CD4-positive, alpha-beta T cell (primary cell): ENCODE measurements at regions not wholly inside any gene's neighbourhood (a gene's known extent, or its start where the extent isn't known, plus 50 kb on each side); places are given as distances from the start of the nearest gene placed in this dataset.

Source experiments
- ATAC-seq: fragments of 200-7000 bp; cut with Tn5 transposase; one replicate; pipeline ENCODE4 v1.10.0; 2022; ENCODE audit warnings: mild to moderate bottlenecking; ENCODE audit not compliant: poor library complexity
- CTCF ChIA-PET: fragments of 350-600 bp; sonication (Branson Sonifier 250); formaldehyde crosslinking; loops from one replicate; lab custom pipeline; 2021; ENCODE audit warnings: antibody characterized with exemption, inconsistent platforms; lab: Charles Lee
- POLR2A ChIA-PET: fragments of 350-600 bp; sonication (Branson Sonifier 250); formaldehyde crosslinking; loops from one replicate; lab custom pipeline; 2021; ENCODE audit warnings: antibody characterized with exemption, inconsistent platforms; lab: Charles Lee
- DNase-seq, 14 experiments: peaks; one replicate each; pipeline ENCODE4 v3.0.0-alpha.2; 2013 to 2020; ENCODE audit warnings: mixed read lengths in 2 of 14
- H3K27ac ChIP-seq, 2 donors: one replicate each; pipeline versions ENCODE4 v1.5.1 to v1.7.0; 2013; ENCODE audit warnings: low read length in 2 of 2, low read depth in 1 of 2, mild to moderate bottlenecking in 1 of 2
- H3K27me3 ChIP-seq, 2 experiments: 1 replicate in 1 of 2; 2 replicates in 1 of 2; pipeline versions ENCODE4 v1.6.1 to v1.7.0; 2013; ENCODE audit warnings: low read length in 2 of 2, control low read depth in 1 of 2, mild to moderate bottlenecking in 1 of 2, moderate library complexity in 1 of 2; ENCODE audit not compliant: insufficient read depth in 2 of 2, control insufficient read depth in 1 of 2
- H3K36me3 ChIP-seq: one replicate; pipeline ENCODE4 v1.6.1; 2013; ENCODE audit warnings: low read length, control low read depth; ENCODE audit not compliant: insufficient read depth
- H3K4me1 ChIP-seq: one replicate; pipeline ENCODE4 v1.6.1; 2013; ENCODE audit warnings: low read length, control low read depth; ENCODE audit not compliant: insufficient read depth
- H3K4me3 ChIP-seq: one replicate; pipeline ENCODE4 v1.5.1; 2013; ENCODE audit warnings: mild to moderate bottlenecking, low read length, moderate library complexity
- H3K9me3 ChIP-seq, 2 experiments: 1 replicate in 1 of 2; 2 replicates in 1 of 2; pipeline versions ENCODE4 v1.6.1 to v1.7.0; 2013; ENCODE audit warnings: low read length in 2 of 2, mild to moderate bottlenecking in 2 of 2, control low read depth in 1 of 2, moderate library complexity in 1 of 2; ENCODE audit not compliant: control insufficient read depth in 1 of 2, insufficient read depth in 1 of 2
- H3K27ac Mint-ChIP-seq: one replicate; pipeline ENCODE4 v1.8.0; 2020; ENCODE audit warnings: mixed read lengths
- H3K27me3 Mint-ChIP-seq: one replicate; pipeline ENCODE4 v1.8.0; 2021; ENCODE audit warnings: mixed read lengths
- H3K36me3 Mint-ChIP-seq: one replicate; pipeline ENCODE4 v1.8.0; 2021; ENCODE audit warnings: low read depth, mixed read lengths
- H3K4me1 Mint-ChIP-seq: one replicate; pipeline ENCODE4 v1.8.0; 2021; ENCODE audit warnings: low read depth, mixed read lengths
- H3K4me3 Mint-ChIP-seq: one replicate; pipeline ENCODE4 v1.8.0; 2020; ENCODE audit warnings: mild to moderate bottlenecking, mixed read lengths
- H3K9me3 Mint-ChIP-seq: one replicate; pipeline ENCODE4 v1.8.0; 2020; ENCODE audit warnings: mixed read lengths
- CTCF ChIP-seq: fragments of 200-600 bp; IDR thresholded peaks from one replicate; pipeline ENCODE4 v1.8.0; 2022; ENCODE audit warnings: antibody characterized with exemption, mild to moderate bottlenecking
- intact Hi-C, 2 experiments: fragments of 100-400 bp; cut with DNase I in 1 of 2; cut with micrococcal nuclease in 1 of 2; formaldehyde crosslinking; loops; one replicate each; pipeline versions ENCODE4 v1.15.1 to v1.9.0; 2023 to 2025; cut with DNase I, micrococcal nuclease

DNA sequence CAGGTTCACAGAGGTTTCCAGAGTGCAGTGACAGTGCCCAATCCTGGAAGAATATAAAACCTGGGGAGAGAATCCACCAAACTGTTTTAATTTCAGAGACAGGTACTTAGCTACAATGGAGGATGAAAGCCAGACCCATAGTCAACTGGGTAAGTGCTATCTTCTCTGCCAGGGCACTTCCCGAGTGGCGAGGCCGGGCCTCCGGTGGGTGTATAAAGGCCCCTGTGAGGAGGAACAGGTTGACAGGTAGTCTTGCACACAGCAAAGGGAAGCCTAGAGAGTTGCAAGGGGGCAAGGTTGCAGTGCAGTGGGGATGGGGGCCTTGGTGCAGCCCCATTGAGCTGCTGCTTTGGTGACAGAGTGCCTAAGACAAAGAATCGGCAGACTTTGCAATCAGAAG is 130.7 kb downstream of the SLC38A6 start:
- H3K27me3 Mint-ChIP-seq = peaks cover 11% of the 10 kb centered on the region
- H3K27me3 ChIP-seq = peaks cover 0 to 4% of the 10 kb centered on the region in 2 experiments
- H3K27ac ChIP-seq = no peak overlapping the region
- no peak for TF ChIP-seq CTCF
- H3K4me1 ChIP-seq = no peaks in the 10 kb centered on the region
- no peak overlapping the region for H3K4me3 Mint-ChIP-seq
- CTCF ChIA-PET = no interaction called here
- ATAC-seq (no peak), DNase-seq (no peak)
- peaks cover 11% of the 10 kb centered on the region for H3K9me3 Mint-ChIP-seq
- no peaks in the 10 kb centered on the region for H3K4me1 Mint-ChIP-seq
- intact Hi-C loops = no loop called here
- no peaks in the 10 kb centered on the region for H3K36me3 ChIP-seq
- no peaks in the 10 kb centered on the region for H3K36me3 Mint-ChIP-seq
- POLR2A ChIA-PET = no interaction called here
- H3K27ac Mint-ChIP-seq = no peak overlapping the region
- no peak overlapping the region for H3K4me3 ChIP-seq
- H3K9me3 ChIP-seq = peaks cover 6 to 21% of the 10 kb centered on the region in 2 experiments

- no peak for ATAC-seq
- Mint-ChIP-seq H3K9me3 (peaks cover 11% of the 10 kb centered on the region), H3K4me3 (no peak overlapping the region), H3K27ac (no peak overlapping the region), H3K4me1 (no peaks in the 10 kb centered on the region), H3K27me3 (peaks cover 11% of the 10 kb centered on the region), H3K36me3 (no peaks in the 10 kb centered on the region)
- intact Hi-C loops = no loop called here
- ChIA-PET POLR2A (no interaction called here), CTCF (no interaction called here)
- no peak for TF ChIP-seq CTCF
- Histone ChIP-seq H3K27ac (no peak overlapping the region), H3K4me3 (no peak overlapping the region), H3K36me3 (no peaks in the 10 kb centered on the region), H3K27me3 (peaks cover 0 to 4% of the 10 kb centered on the region in 2 experiments), H3K9me3 (peaks cover 6 to 21% of the 10 kb centered on the region in 2 experiments), H3K4me1 (no peaks in the 10 kb centered on the region)
- DNase-seq = no peak
Observed at GRCh38 chr14:61111209-61111665, 130.2 kb downstream of the SLC38A6 start.

DNA sequence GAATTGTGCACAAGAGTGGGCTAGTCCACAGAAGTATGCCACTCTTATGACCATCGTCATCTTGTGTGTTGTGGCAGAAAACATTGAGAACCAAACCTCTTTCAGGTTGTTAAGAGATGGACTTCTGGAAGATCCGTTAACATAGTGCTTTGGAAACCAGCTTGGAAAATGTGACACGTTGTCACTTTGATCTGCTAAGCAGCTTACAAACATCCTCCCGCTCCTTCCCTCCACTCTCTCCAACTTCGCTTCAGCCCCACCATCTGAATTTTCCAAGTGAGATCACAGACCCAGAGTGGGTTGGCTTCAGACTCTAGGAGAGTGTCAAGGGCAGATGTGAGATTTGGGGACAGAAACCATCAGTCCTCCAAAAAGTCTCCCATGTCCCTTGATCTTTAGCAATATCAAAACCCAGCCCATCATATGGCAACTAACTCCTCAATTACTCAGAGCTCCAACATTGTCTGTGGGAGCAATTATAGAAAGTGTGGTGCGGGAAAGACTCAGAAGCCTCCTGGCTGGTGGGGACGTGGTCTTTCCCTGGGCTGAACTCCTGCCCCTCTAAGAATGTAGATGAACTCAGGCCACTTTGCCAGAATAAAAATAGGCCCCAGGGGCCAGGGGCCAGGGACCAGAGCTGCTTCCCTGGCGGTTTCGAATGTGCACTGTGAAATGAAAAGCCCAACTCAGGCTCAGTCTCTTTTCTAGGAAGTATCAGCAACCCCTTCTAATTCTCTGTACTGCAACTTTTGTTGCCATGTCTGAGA is 129.5 kb downstream of the SLC38A6 start:
- Mint-ChIP-seq H3K27ac (no peak overlapping the region), H3K36me3 (no peaks in the 10 kb centered on the region), H3K4me1 (no peaks in the 10 kb centered on the region), H3K4me3 (no peak overlapping the region), H3K27me3 (peaks cover 11% of the 10 kb centered on the region), H3K9me3 (peaks cover 11% of the 10 kb centered on the region)
- no peak overlapping the region for H3K4me3 ChIP-seq
- DNase-seq (no peak), ATAC-seq (no peak)
- no peaks in the 10 kb centered on the region for H3K4me1 ChIP-seq
- ChIA-PET CTCF (no interaction called here), POLR2A (no interaction called here)
- H3K9me3 ChIP-seq = peaks cover 6 to 18% of the 10 kb centered on the region in 2 experiments
- intact Hi-C loops = no loop called here
- H3K36me3 ChIP-seq = no peaks in the 10 kb centered on the region
- H3K27ac ChIP-seq = no peak overlapping the region
- H3K27me3 ChIP-seq = peaks cover 0 to 4% of the 10 kb centered on the region in 2 experiments
- no peak for TF ChIP-seq CTCF
